ENCODE measurements at regions not wholly inside any gene's neighbourhood (a gene's known extent, or its start where the extent isn't known, plus 50 kb on each side); places are given as distances from the start of the nearest gene placed in this dataset.

DNA sequence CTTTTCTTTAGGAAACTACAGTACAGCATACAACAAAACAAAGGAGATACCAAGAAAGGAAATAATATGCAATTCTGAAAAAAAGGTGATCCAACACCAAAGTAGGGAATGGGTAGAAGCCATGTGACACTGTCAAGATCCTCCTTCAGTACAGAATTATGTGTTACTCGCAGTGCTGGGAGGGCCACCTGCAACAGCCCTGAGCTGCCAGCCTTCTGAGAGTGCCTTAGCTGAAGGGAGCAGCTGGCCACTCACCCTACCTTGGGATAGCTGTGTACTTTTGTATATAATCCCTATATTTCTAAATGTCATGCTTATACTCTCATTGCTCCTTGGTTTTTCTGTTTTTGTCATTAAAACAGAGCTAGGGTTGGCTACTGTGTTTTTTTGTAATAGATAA lies 1518.2 kb upstream of the PCDH20 start:
- no peak overlapping the region for H2AFZ ChIP-seq (ENCODE audit: low read depth, low read length)

More for the DNA sequence above, 1518.2 kb upstream of the PCDH20 start:
- Histone ChIP-seq H3K4me3 (replicated peaks in 1 of 3; ENCODE audit: insufficient read depth in 1 of 3, low read depth in 1 of 3, low read length in 3 of 3) (no peak overlapping the region), H3K9me3 (replicated peaks; ENCODE audit: control insufficient read depth, insufficient read depth, low read length) (no peaks in the 10 kb centered on the region), H3K36me3 (ENCODE audit: control insufficient read depth in 2 of 2, extremely low read depth in 1 of 2, insufficient read depth in 2 of 2, low read length in 2 of 2) (no peaks in the 10 kb centered on the region), H3K79me2 (ENCODE audit: control insufficient read depth, insufficient read depth, low read length) (no peaks in the 10 kb centered on the region), H3K27ac (ENCODE audit: insufficient read depth, low read depth, low read length) (no peak overlapping the region), H4K20me1 (replicated peaks; ENCODE audit: control insufficient read depth, extremely low read depth, insufficient read depth, low read length) (no peaks in the 10 kb centered on the region), H3K9ac (replicated peaks; ENCODE audit: extremely low read depth, insufficient read depth, low read length) (no peak overlapping the region), H3K4me1 (ENCODE audit: control insufficient read depth, extremely low read depth, insufficient read depth, low read length) (no peaks in the 10 kb centered on the region), H3K9me1 (replicated peaks; ENCODE audit: control insufficient read depth, extremely low read depth, insufficient read depth, low read length) (no peaks in the 10 kb centered on the region), H3K4me2 (ENCODE audit: insufficient read depth, low read length) (no peak overlapping the region), H3K27me3 (ENCODE audit: control insufficient read depth in 2 of 2, insufficient read depth in 2 of 2, low read length in 2 of 2) (no peaks in the 10 kb centered on the region)
- no peak for FAIRE-seq
- DNase-seq (ENCODE audit: low read depth, low spot score) = no peak
- TF ChIP-seq, protein P1, sequence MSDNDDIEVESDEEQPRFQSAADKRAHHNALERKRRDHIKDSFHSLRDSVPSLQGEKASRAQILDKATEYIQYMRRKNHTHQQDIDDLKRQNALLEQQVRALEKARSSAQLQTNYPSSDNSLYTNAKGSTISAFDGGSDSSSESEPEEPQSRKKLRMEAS (IDR thresholded peaks at IDR 0.05; ENCODE audit: insufficient read depth, insufficient read length) = no peak
- no peak for TF ChIP-seq POLR2A (IDR thresholded peaks at IDR 0.05; ENCODE audit: low read depth, low read length)
- TF ChIP-seq JUN (IDR thresholded peaks at IDR 0.05; ENCODE audit: borderline replicate concordance, insufficient read depth, insufficient read length, low read depth) = no peak
- TF ChIP-seq, protein P2, sequence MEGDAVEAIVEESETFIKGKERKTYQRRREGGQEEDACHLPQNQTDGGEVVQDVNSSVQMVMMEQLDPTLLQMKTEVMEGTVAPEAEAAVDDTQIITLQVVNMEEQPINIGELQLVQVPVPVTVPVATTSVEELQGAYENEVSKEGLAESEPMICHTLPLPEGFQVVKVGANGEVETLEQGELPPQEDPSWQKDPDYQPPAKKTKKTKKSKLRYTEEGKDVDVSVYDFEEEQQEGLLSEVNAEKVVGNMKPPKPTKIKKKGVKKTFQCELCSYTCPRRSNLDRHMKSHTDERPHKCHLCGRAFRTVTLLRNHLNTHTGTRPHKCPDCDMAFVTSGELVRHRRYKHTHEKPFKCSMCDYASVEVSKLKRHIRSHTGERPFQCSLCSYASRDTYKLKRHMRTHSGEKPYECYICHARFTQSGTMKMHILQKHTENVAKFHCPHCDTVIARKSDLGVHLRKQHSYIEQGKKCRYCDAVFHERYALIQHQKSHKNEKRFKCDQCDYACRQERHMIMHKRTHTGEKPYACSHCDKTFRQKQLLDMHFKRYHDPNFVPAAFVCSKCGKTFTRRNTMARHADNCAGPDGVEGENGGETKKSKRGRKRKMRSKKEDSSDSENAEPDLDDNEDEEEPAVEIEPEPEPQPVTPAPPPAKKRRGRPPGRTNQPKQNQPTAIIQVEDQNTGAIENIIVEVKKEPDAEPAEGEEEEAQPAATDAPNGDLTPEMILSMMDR (IDR thresholded peaks at IDR 0.05; ENCODE audit: extremely low read depth in 1 of 2, insufficient read depth in 1 of 2, low read depth in 1 of 2, low read length in 2 of 2) = no peak
- no peak for TF ChIP-seq POLR2AphosphoS5 (IDR thresholded peaks at IDR 0.05; ENCODE audit: insufficient read depth, low read depth, low read length)
- no peak for TF ChIP-seq FOS (IDR thresholded peaks at IDR 0.05; ENCODE audit: borderline replicate concordance, insufficient read depth, low read length)
- no peak for TF ChIP-seq MYC (IDR thresholded peaks at IDR 0.05; ENCODE audit: low read depth, low read length)
- no peak for TF ChIP-seq GATA2 (IDR thresholded peaks at IDR 0.05; ENCODE audit: insufficient read depth, insufficient read length, low read depth, low read length)
- intact Hi-C loops (cut with micrococcal nuclease) = no loop called here
- no TSS peak for BruUV-seq (replicated peaks)
- ChIA-PET POLR2A (no interaction called here), CTCF (no interaction called here)
- dilution Hi-C loops (cut with MboI; ENCODE audit: extremely low pct_ligation_motif_present, low sequenced_read_pairs) = no loop called here

Data from endothelial cell of umbilical vein (primary cell).